Astrocyte (in vitro differentiated cells and primary cell): ENCODE measurements at regions not wholly inside any gene's neighbourhood (a gene's known extent, or its start where the extent isn't known, plus 50 kb on each side); places are given as distances from the start of the nearest gene placed in this dataset.

Experiments used
- CTCF ChIP-seq: IDR thresholded peaks from 2 replicates; pipeline ENCODE4 v1.5.1; 2011; ENCODE audit warnings: low read depth, mild to moderate bottlenecking, inconsistent platforms, low read length, moderate library complexity; ENCODE audit not compliant: insufficient read depth
- EZH2 ChIP-seq: IDR thresholded peaks from 2 replicates; pipeline ENCODE4 v1.6.1; 2012; ENCODE audit warnings: mild to moderate bottlenecking, low read length, inconsistent platforms; ENCODE audit not compliant: insufficient read depth

GRCh38 chr18:29326214-29326613 is 1149.3 kb upstream of the CDH2 start:
- TF ChIP-seq CTCF (no peak), EZH2 (no peak)
